GM19351 (cell line): ENCODE measurements at regions not wholly inside any gene's neighbourhood (a gene's known extent, or its start where the extent isn't known, plus 50 kb on each side); places are given as distances from the start of the nearest gene placed in this dataset.
"Not testable (repeated sequence)": the region's sequence is repeated elsewhere in the genome, so short reads cannot be mapped to it uniquely, and the experiment has no call there.

Experiments
- ATAC-seq: cut with Tn5 transposase; IDR thresholded peaks from one replicate; pipeline ENCODE4 v1.9.1; 2021; ENCODE audit warnings: mild to moderate bottlenecking, moderate library complexity; ENCODE audit not compliant: unreplicated experiment

GRCh38 chr11:38182126-38182866, 1584.3 kb upstream of the RAG2 start:
- no peak for ATAC-seq

DNA sequence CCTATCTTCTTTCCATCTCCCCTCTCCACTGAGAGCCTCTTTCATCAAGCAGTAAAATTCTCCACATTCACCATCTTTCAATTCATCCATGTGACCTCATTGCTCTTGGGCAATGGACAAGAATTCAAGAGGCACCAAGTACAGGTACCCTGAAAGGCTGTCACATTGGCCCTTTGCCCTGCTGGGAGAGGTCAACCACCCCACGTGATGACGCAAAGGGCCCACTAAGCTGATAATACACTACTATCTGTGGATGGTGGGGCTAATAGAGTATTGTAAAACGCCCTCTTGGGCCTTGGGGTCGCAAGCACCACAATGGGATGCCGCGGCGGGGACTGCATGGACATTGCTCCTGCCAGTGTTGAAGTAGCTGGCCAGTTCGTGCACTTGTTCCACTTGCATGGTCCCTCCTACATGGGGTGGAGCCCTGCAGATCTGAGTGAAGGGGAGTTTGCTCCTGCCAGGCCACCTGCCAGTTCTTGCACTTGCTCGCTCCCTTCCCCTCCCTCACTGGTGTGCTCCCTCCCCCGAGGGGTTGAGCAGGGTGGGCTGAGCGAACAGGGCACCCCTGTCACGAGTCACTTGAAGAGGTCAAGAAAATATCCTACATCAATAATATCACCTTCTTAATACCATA, 1578.8 kb upstream of the RAG2 start:
- no peak for ATAC-seq

GRCh38 chr11:38173676-38174075, 1575.6 kb upstream of the RAG2 start:
- no peak for ATAC-seq

DNA sequence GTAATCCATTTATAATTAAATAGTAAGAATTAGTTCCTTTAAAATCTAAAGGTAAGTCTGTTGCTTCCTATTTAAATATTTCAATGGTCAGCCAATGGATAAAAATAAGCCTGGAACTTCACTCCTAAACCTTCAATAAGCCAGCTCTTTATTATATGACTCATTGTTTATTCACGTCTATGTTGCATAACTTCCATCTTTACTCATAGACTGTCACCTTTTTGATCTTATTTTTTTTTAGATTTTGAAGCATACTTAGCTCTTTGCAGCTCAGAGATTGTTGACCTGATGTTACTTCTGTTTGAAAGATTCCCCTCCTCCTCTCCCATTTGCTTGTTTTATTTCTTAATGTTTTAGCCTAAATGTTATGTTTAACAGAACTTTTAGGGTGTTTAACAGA, 1571.2 kb upstream of the RAG2 start:
- no peak for ATAC-seq

GRCh38 chr11:38163526-38163925, 1565.5 kb upstream of the RAG2 start:
- ATAC-seq = no peak

- ATAC-seq = no peak
Measured at GRCh38 chr11:38160433-38160832, 1562.4 kb upstream of the RAG2 start.

GRCh38 chr11:38159038-38159437, 1561.0 kb upstream of the RAG2 start:
- no peak for ATAC-seq

DNA sequence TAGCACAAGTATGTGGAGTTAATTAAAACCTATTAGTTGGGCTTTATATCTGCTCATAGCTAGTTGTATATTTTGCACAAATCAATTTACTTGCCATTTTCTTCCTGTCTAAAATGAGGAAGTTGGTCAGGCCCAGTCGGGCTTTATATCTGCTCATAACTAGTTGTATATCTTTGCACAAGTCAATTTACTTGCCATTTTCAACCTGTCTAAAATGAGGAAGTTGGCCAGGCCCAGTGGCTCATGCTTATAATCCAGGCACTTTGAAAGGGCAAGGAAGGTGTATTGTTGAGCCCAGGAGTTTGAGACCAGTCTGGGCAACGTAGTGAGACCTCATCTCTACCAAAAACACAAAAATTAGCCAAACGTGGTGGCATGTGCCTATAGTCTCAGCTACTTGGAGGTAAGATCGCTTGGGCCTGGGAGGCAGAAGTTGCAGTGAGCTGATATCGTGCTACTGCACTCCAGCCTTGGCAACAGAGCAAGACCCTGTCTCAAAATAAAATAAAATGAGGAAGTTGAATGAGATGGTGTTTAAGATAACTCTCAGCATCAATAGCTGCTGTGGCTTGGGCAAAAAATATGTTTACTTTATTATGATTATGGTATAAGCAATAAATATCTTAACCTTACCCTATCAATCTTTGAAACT, 1558.6 kb upstream of the RAG2 start:
- ATAC-seq = no peak

DNA sequence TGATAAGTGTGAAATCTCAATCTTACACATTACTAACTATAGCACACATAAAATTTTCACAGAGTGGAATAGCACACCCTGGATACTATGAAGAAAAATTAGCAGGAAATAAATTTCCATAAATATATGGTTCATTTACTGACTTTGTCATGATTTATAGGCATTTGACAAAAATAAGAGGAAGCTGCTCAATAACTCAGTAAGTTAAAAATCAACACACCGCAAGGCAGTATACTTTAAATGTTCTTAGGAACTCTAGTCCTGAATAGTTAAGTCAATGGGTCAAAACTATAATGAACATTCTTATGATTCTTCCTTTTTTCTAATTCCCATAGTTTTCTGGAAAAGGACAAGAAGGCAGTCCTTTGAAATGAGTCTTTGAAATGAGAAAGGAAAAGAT, 1557.8 kb upstream of the RAG2 start:
- no peak for ATAC-seq

GRCh38 chr11:38153985-38154384, 1555.9 kb upstream of the RAG2 start:
- ATAC-seq = no peak

GRCh38 chr11:38143852-38144251, 1545.8 kb upstream of the RAG2 start:
- no peak for ATAC-seq

DNA sequence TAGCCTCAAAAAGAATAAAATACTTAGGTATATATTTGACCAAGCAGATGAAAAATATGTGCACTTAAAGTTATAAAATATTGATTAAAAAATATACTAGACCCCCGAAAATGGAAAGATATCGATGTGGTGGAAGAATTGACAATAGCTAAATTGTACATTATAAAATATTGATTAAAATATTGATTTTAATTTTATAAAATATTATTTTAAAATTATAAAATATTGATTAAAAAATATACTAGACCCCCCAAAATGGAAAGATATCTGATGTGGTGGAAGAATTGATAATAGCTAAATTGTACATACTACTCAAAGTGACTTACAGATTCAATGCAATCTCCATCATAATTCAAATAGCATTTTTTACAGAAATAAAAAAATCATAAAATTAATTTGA, 1540.9 kb upstream of the RAG2 start:
- no peak for ATAC-seq

GRCh38 chr11:38136887-38137286, 1538.9 kb upstream of the RAG2 start:
- ATAC-seq = no peak

DNA sequence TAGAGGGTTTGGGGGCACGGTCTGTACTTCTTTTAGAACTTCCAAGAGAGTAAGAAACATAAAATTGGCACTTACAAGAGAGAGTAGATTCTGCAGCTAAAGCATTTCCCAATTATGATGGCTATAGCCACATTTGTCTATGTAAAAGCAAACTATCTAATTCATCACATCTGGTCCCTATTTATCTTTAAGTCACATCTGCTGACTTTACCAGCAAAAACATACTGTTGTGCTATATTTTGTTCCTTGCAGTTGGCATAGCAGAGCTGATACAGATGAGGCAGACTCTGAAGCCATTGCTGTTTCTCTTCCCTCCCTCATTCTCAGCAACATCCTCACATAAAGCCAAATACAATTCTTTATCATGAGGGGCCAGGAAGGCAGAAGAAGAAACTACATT, 1533.5 kb upstream of the RAG2 start:
- no peak for ATAC-seq

- no peak for ATAC-seq
Measured at GRCh38 chr11:38130976-38131375, 1532.9 kb upstream of the RAG2 start.

DNA sequence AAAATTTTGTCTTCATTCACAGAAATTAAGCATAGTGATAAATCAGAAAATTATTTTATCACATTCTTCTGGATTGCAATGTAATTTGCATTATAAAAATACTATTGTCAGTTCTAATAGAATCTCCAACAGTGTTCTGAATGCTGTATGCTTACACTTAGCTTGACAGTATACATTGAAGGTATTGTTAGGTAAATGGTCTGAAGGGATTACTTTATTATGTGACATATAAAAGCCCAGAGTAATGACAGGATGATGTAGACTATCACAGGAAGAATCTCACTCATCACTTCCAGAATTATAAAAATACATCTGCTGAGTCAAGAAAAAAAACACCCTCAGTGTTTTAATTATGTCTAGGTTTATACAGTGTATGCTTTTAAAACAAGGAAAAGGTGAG, 1532.5 kb upstream of the RAG2 start:
- no peak for ATAC-seq

DNA sequence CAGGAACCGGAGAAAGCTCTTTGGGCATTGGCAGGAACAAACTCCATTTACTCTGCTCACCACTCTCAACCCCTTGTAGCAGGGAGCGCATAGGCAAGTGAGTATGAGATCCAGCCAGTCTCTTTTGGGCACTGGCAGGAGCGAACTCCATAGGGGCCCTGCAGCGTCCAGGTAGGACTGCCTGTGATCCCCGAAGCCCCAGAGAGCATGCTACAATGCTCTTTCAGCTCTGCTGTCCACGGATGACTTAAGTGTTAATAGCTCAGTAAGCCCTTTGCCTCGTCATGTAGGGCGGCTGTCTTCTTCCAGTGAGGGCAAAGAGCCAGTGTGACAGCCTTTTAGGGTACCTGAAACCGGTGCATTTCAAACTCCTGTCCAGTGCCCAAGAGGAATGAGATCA, 1525.6 kb upstream of the RAG2 start:
- ATAC-seq = no peak

GRCh38 chr11:38116616-38117015, 1518.6 kb upstream of the RAG2 start:
- ATAC-seq = not testable (repeated sequence)

DNA sequence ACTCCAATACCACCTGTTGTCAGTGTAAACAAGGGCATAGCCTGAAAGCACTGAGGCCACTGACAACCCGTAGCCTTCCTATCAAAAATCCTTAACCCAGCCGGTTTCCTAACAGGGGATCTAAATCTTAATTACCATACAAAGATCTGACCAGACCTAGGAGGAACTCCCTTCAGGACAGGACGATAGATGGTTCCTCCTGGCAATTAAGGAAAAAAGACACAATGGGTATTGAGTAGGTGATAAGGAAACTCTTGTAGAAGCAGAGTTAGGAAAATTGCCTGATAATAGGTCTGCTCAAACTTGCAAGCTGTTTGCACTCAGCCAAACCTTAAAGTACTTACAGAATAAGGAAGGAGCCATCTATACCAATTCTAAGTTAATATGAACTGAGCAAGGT, 1517.3 kb upstream of the RAG2 start:
- not testable (repeated sequence) for ATAC-seq

- no peak for ATAC-seq
Measured at GRCh38 chr11:38100836-38101462, 1502.9 kb upstream of the RAG2 start.

DNA sequence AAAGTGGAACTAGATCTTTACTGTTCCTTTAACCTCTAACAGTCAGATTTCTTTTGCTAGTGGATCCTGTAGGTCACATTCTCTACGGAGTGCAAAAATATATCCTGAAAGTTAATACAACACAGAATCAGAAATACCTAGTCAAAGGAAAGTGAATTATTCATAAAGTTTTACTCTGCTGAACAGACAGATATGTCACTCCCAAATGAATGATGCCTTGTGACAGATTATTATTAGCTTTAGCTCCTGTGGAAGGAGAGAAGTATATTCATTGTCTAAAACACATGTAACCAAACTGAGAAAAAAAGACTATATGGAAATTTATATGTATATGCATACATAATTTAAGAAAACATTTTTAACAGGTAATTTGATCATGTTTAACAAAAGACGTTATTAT, 1497.2 kb upstream of the RAG2 start:
- no peak for ATAC-seq

DNA sequence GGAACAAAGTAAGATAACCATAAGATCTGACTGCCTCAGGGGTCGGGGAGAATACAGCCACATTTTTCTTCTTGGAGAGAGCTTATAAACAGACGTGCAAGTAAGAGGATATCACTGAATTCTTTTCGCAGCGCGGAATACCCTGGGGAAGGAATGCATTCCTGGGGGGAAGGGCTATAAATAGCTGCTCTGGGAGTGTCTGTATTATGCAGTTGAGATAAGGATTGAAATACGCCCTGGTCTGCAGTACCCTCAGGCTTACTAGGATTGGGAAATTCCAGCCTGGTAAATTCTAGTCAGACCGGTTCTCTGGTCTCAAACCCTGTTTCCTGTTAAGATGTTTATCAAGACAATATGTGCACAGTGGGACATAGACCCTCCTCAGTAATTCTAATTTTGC, 1491.7 kb upstream of the RAG2 start:
- no peak for ATAC-seq
